ENCODE measurements at regions not wholly inside any gene's neighbourhood (a gene's known extent, or its start where the extent isn't known, plus 50 kb on each side); places are given as distances from the start of the nearest gene placed in this dataset.
A peak's percentile ranks its signal among the peaks of the same experiment; 100 is the strongest.

GRCh38 chr10:8520382-8520781 lies 465.9 kb downstream of the GATA3 start:
- DNase-seq (ENCODE audit: low read depth in 1 of 2, low spot score in 1 of 2) (no peak), FAIRE-seq (no peak), ATAC-seq (no peak)
- H3K4me3 ChIP-seq = no peak overlapping the region
- WGBS (ENCODE audit: missing lambda C conversion rate) = 24% methylated on average over 2 of the region's 2 CpGs
- TF ChIP-seq ATOH8 (CRISPR knock-in tag; IDR thresholded peaks at IDR 0.05; ENCODE audit: low read depth) = no peak
- no peak for TF ChIP-seq POLR2AphosphoS2 (conservative IDR thresholded peaks at IDR 0.05; ENCODE audit: low read length)
- no peak for TF ChIP-seq RNF2 (IDR thresholded peaks at IDR 0.05; ENCODE audit: borderline replicate concordance, low read depth)
- no peak for TF ChIP-seq MAZ (IDR thresholded peaks at IDR 0.05; ENCODE audit: borderline replicate concordance, low read depth, low read length)
- TF ChIP-seq SREBF2 (IDR thresholded peaks at IDR 0.05) = no peak
- peak in 1 of 2 experiments; percentile 19; a peak in 1 of 5 replicates for TF ChIP-seq RAD21 (conservative IDR thresholded peaks at IDR 0.05 in 1 of 2, IDR thresholded peaks at IDR 0.05 in 1 of 2)
- no peak for TF ChIP-seq TFCP2L1 (CRISPR knock-in tag; IDR thresholded peaks at IDR 0.05)
- no peak overlapping the region for H3K27ac ChIP-seq
- no peaks in the 10 kb centered on the region for H3K9me3 ChIP-seq
- ChIA-PET CTCF (interaction anchor here (0.6 to 1.0 kb wide), 2 partner anchors 10 to 13 kb away, joined by 3 read pairs; no protein-coding TSS in a partner anchor), POLR2A (no interaction called here)
- no peaks in the 10 kb centered on the region for H3K4me1 ChIP-seq
- no peak overlapping the region for H3K4me2 ChIP-seq

GRCh38 chr10:8527773-8528172 lies 473.3 kb downstream of the GATA3 start:
- H3K4me2 ChIP-seq = no peak overlapping the region
- DNase-seq (ENCODE audit: low read depth in 1 of 2, low spot score in 1 of 2) = no peak
- ChIA-PET POLR2A (no interaction called here), CTCF (interaction anchor here (1.6 kb wide), 1 partner anchor 36 kb away, joined by 4 read pairs; no protein-coding TSS in a partner anchor)
- FAIRE-seq = no peak
- ATAC-seq = no peak
- TF ChIP-seq ZFP36 (IDR thresholded peaks at IDR 0.05; ENCODE audit: borderline replicate concordance, partially characterized antibody) (no peak), NFE2L2 (conservative IDR thresholded peaks at IDR 0.05; ENCODE audit: low read length) (no peak), POLR2A (IDR thresholded peaks at IDR 0.05; ENCODE audit: low read length) (no peak), BHLHE40 (IDR thresholded peaks at IDR 0.05; ENCODE audit: low read depth, low read length) (no peak), EHF (CRISPR knock-in tag; IDR thresholded peaks at IDR 0.05) (no peak)
- WGBS (ENCODE audit: missing lambda C conversion rate) = 70% methylated on average over 3 of the region's 3 CpGs
- H3K4me1 ChIP-seq = no peaks in the 10 kb centered on the region
- peaks cover 11% of the 10 kb centered on the region; the same call in 2 of the 3 replicates for H3K9me3 ChIP-seq
- H3K27ac ChIP-seq = no peak overlapping the region
- no peak overlapping the region for H3K4me3 ChIP-seq

- ChIA-PET CTCF (interaction anchor here (1.7 kb wide), 1 partner anchor 14 kb away, joined by 3 read pairs; no protein-coding TSS in a partner anchor), POLR2A (no interaction called here)
- no peak overlapping the region for H3K27ac ChIP-seq
- DNase-seq (ENCODE audit: low read depth in 1 of 2, low spot score in 1 of 2) (no peak), ATAC-seq (no peak), FAIRE-seq (no peak)
- no peak overlapping the region for H3K4me2 ChIP-seq
- H3K4me1 ChIP-seq = no peaks in the 10 kb centered on the region
- TF ChIP-seq EP300 (IDR thresholded peaks at IDR 0.05) (no peak), JUN (IDR thresholded peaks at IDR 0.05) (no peak), HDAC2 (IDR thresholded peaks at IDR 0.05) (no peak), ELK1 (IDR thresholded peaks at IDR 0.05; ENCODE audit: low read depth, low read length) (no peak)
- no peak overlapping the region for H3K4me3 ChIP-seq
- WGBS (ENCODE audit: missing lambda C conversion rate) = 75% methylated on average over 8 of the region's 8 CpGs
- peaks cover 11% of the 10 kb centered on the region; the same call in 2 of the 3 replicates for H3K9me3 ChIP-seq
Measured at GRCh38 chr10:8531116-8531515, 476.6 kb downstream of the GATA3 start.

- DNase-seq (ENCODE audit: low read depth in 1 of 2, low spot score in 1 of 2) = no peak
- CTCF ChIA-PET = no interaction called here
- Histone ChIP-seq H3K4me1 (no peaks in the 10 kb centered on the region), H3K9me3 (peaks cover 3% of the 10 kb centered on the region; the same call in 2 of the 3 replicates), H3K4me2 (no peak overlapping the region), H3K27ac (no peak overlapping the region), H3K4me3 (no peak overlapping the region)
- no peak for ATAC-seq
- no peak for FAIRE-seq
- TF ChIP-seq JUNB (IDR thresholded peaks at IDR 0.05) (no peak), HOXA7 (CRISPR knock-in tag; IDR thresholded peaks at IDR 0.05) (no peak), EHMT2 (IDR thresholded peaks at IDR 0.05; ENCODE audit: low read depth) (no peak), TP53 (CRISPR knock-in tag; IDR thresholded peaks at IDR 0.05) (no peak), CHD4 (IDR thresholded peaks at IDR 0.05; ENCODE audit: borderline replicate concordance) (no peak), HES2 (IDR thresholded peaks at IDR 0.05) (no peak), FOXS1 (CRISPR knock-in tag; IDR thresholded peaks at IDR 0.05) (no peak), ZSCAN20 (CRISPR knock-in tag; IDR thresholded peaks at IDR 0.05) (no peak), BHLHE40 (IDR thresholded peaks at IDR 0.05; ENCODE audit: low read depth, low read length) (no peak), TFCP2L1 (CRISPR knock-in tag; IDR thresholded peaks at IDR 0.05) (no peak), ZNF302 (CRISPR knock-in tag; IDR thresholded peaks at IDR 0.05) (no peak), CHD2 (IDR thresholded peaks at IDR 0.05; ENCODE audit: low read length, partially characterized antibody) (no peak), HMGXB4 (CRISPR knock-in tag; IDR thresholded peaks at IDR 0.05; ENCODE audit: borderline replicate concordance) (no peak)
- POLR2A ChIA-PET = no interaction called here
Measured at GRCh38 chr10:8532647-8533046, 478.2 kb downstream of the GATA3 start.
